AG04449 (cell line): ENCODE measurements at regions not wholly inside any gene's neighbourhood (a gene's known extent, or its start where the extent isn't known, plus 50 kb on each side); places are given as distances from the start of the nearest gene placed in this dataset.
"Not testable (repeated sequence)": the region's sequence is repeated elsewhere in the genome, so short reads cannot be mapped to it uniquely, and the experiment has no call there.

ENCODE experiments used
- CTCF ChIA-PET: fragments of 350-600 bp; formaldehyde crosslinking; extraction: SDS; loops from one replicate; lab custom pipeline; 2021; ENCODE audit warnings: antibody characterized with exemption; lab: Yijun Ruan, JAX
- POLR2A ChIA-PET: fragments of 400-600, 350-600 bp; formaldehyde crosslinking; extraction: SDS; loops from one replicate; lab custom pipeline; 2020; ENCODE audit warnings: antibody characterized with exemption, inconsistent platforms; lab: Yijun Ruan, JAX
- DNase-seq: peaks from one replicate; pipeline ENCODE4 v3.0.0-alpha.2; 2010; ENCODE audit warnings: low read depth, low spot score
- H3K4me3 ChIP-seq: 2 replicates; pipeline ENCODE4 v1.5.1; 2011; ENCODE audit warnings: low read depth, mild to moderate bottlenecking, control low read depth, low read length
- CTCF ChIP-seq: IDR thresholded peaks from one replicate; pipeline ENCODE4 v1.5.1; 2011; ENCODE audit warnings: mild to moderate bottlenecking, moderate library complexity, low read length, control low read depth, inconsistent platforms; ENCODE audit not compliant: insufficient read depth; ENCODE audit errors: missing control alignments

- ChIA-PET CTCF (no interaction called here), POLR2A (no interaction called here)
- DNase-seq, result no peak
- H3K4me3 ChIP-seq, result no peak overlapping the region
- no peak for TF ChIP-seq CTCF
Measured at GRCh38 chr2:142714600-142714999, 162.9 kb upstream of the KYNU start.

DNA sequence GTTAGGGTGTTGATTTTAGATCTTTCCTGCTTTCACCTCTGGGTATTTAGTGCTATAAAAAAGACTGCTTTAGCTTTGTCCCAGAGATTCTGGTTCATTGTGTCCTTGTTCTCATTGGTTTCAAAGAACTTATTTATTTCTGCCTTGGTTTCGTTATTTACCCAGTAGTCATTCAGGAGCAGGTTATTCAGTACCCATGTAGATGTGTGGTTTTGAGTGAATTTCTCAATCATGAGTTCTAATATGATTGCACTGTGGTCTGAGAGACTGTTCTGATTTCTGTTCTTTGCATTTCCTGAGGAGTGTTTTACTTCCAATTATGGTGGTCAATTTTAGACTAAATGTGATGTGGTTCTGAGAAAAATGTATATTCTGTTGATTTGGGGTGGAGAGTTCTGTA is 167.1 kb upstream of the KYNU start:
- H3K4me3 ChIP-seq, result no peak overlapping the region
- ChIA-PET CTCF (no interaction called here), POLR2A (no interaction called here)
- no peak for TF ChIP-seq CTCF
- DNase-seq, result no peak

DNA sequence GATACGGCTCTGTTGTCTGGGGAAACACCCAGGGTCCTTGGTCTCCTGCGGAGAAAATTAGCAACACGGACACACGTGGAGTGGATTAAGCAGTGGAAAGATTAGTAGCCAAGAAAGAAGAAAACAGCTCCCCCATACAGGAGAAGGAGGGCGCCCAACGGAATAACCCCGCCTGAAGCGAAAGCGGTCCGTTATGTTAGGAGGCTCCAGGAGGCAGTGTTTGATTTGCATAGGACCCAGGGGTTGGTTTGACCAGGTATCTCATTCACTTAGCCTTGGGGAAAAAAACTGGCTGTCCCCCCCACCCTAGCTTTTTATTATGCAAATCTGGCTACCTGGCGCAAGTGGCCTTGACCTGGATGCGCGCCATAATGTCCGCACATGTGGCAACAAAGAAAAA is 170.1 kb upstream of the KYNU start:
- POLR2A ChIA-PET, result no interaction called here
- no peak for TF ChIP-seq CTCF
- no peak for DNase-seq
- CTCF ChIA-PET, result no interaction called here
- H3K4me3 ChIP-seq, result no peak overlapping the region

GRCh38 chr2:142702397-142702796 is 175.1 kb upstream of the KYNU start:
- POLR2A ChIA-PET, DNase-seq, H3K4me3 ChIP-seq, CTCF ChIA-PET: not testable (repeated sequence)

- CTCF ChIA-PET, H3K4me3 ChIP-seq, DNase-seq, POLR2A ChIA-PET: not testable (repeated sequence)
Measured at GRCh38 chr2:142695350-142696257, 181.9 kb upstream of the KYNU start.

DNA sequence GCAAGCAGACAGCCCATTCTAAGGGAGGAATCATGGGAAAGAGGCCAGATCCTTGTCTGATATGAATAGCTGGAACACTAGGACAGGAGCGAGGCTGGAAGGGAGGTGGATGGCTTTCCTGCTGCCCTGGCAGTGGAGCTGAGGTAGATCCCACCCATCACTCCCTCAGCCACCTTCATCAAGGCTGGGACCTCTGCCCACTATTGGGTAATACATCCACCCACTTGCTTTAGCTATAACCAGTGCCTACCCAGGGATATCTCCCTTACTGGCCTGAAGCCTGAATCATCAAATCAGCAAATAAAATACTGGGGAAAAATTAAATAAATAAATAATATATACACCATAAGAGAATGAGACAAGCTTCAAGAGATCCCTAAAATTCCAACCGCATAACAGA is 183.2 kb upstream of the KYNU start:
- POLR2A ChIA-PET, result no interaction called here
- CTCF ChIA-PET, result no interaction called here
- no peak for DNase-seq
- no peak overlapping the region for H3K4me3 ChIP-seq
- no peak for TF ChIP-seq CTCF

GRCh38 chr2:142693171-142693950 is 184.1 kb upstream of the KYNU start:
- H3K4me3 ChIP-seq, result no peak overlapping the region
- ChIA-PET CTCF (no interaction called here), POLR2A (no interaction called here)
- no peak for DNase-seq
- TF ChIP-seq CTCF, result no peak
